ENCODE measurements at regions not wholly inside any gene's neighbourhood (a gene's known extent, or its start where the extent isn't known, plus 50 kb on each side); places are given as distances from the start of the nearest gene placed in this dataset.

DNA sequence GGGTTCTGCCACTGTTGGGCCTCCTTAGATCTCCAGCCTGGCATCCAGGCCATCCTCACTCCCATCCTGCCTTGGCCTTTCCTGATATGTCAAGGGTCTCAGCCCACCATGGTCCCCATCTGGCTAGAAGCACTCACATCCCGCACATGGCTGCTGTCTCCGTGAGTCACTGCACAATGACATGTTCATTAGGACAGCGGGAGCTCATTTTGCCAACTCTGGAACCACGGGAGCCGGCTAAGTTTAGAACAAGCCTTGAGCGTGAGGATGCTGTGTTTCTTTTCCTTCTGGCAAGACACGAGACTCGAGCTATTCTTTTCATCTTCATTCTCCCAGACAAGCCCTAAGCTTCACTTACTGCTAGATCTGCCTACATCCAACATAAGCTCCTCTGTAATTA lies 65.7 kb upstream of the KSR1 start:
- no peak overlapping the region for H3K27ac ChIP-seq (ENCODE audit: low read length)
- H3K36me3 ChIP-seq (ENCODE audit: control insufficient read depth, insufficient read depth, low read length) = no peaks in the 10 kb centered on the region
- H3K27me3 Mint-ChIP-seq (ENCODE audit: low read depth in 2 of 2) = peaks cover 18 to 28% of the 10 kb centered on the region in 2 donors
- DNase-seq (no peak), ATAC-seq (no peak)
- WGBS (ENCODE audit: insufficient coverage) = 95% methylated on average over 8 of the region's 8 CpGs
- peaks cover 5% of the 10 kb centered on the region for H3K4me1 ChIP-seq (ENCODE audit: control insufficient read depth, insufficient read depth, low read length)
- intact Hi-C loops (cut with micrococcal nuclease) = no loop called here
- no peaks in the 10 kb centered on the region for H3K9me3 ChIP-seq (ENCODE audit: control insufficient read depth, insufficient read depth, low read length)
- H3K36me3 Mint-ChIP-seq = no peaks in the 10 kb centered on the region
- H3K4me1 Mint-ChIP-seq = peaks cover 8 to 19% of the 10 kb centered on the region in 2 donors
- TF ChIP-seq, protein P1, sequence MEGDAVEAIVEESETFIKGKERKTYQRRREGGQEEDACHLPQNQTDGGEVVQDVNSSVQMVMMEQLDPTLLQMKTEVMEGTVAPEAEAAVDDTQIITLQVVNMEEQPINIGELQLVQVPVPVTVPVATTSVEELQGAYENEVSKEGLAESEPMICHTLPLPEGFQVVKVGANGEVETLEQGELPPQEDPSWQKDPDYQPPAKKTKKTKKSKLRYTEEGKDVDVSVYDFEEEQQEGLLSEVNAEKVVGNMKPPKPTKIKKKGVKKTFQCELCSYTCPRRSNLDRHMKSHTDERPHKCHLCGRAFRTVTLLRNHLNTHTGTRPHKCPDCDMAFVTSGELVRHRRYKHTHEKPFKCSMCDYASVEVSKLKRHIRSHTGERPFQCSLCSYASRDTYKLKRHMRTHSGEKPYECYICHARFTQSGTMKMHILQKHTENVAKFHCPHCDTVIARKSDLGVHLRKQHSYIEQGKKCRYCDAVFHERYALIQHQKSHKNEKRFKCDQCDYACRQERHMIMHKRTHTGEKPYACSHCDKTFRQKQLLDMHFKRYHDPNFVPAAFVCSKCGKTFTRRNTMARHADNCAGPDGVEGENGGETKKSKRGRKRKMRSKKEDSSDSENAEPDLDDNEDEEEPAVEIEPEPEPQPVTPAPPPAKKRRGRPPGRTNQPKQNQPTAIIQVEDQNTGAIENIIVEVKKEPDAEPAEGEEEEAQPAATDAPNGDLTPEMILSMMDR (IDR thresholded peaks at IDR 0.05) = no peak
- H3K4me3 Mint-ChIP-seq = peak overlapping the region; percentile 37
- H3K4me3 ChIP-seq (ENCODE audit: low read length) = no peak overlapping the region
- no peaks in the 10 kb centered on the region for H3K27me3 ChIP-seq (ENCODE audit: control insufficient read depth, insufficient read depth, low read length)
- no peak overlapping the region for H3K27ac Mint-ChIP-seq
- no peaks in the 10 kb centered on the region for H3K9me3 Mint-ChIP-seq

DNA sequence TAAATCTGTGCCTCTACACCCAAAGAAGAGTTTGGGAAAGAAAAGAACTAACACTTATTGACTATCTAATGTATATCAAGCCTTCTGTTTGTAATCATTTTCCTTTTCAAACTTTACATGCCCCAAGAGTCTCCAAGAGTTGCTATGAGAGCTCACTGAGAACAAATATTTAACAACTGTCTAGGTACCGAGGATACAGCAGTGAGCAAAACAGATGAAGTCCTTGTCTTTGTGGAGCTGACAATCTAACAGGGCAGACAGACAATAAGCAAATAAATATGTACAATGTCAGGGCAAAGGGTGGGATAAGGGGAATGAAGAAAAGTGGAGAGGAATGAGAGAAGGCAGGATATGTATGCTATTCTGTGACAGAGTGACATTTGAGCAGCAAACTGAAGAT lies 64.8 kb upstream of the KSR1 start:
- ATAC-seq (no peak), DNase-seq (no peak)
- no peak overlapping the region for H3K4me3 Mint-ChIP-seq
- WGBS (ENCODE audit: insufficient coverage) = 96% methylated on average over 1 of the region's 1 CpG
- no peaks in the 10 kb centered on the region for H3K9me3 Mint-ChIP-seq
- intact Hi-C loops (cut with micrococcal nuclease) = no loop called here
- Histone ChIP-seq H3K36me3 (ENCODE audit: control insufficient read depth, insufficient read depth, low read length) (no peaks in the 10 kb centered on the region), H3K27me3 (ENCODE audit: control insufficient read depth, insufficient read depth, low read length) (no peaks in the 10 kb centered on the region), H3K4me3 (ENCODE audit: low read length) (no peak overlapping the region), H3K27ac (ENCODE audit: low read length) (no peak overlapping the region), H3K4me1 (ENCODE audit: control insufficient read depth, insufficient read depth, low read length) (peaks cover 5% of the 10 kb centered on the region), H3K9me3 (ENCODE audit: control insufficient read depth, insufficient read depth, low read length) (no peaks in the 10 kb centered on the region)
- TF ChIP-seq, protein P1 (IDR thresholded peaks at IDR 0.05) = no peak
- H3K27ac Mint-ChIP-seq = no peak overlapping the region
- peaks cover 18 to 29% of the 10 kb centered on the region in 2 donors for H3K27me3 Mint-ChIP-seq (ENCODE audit: low read depth in 2 of 2)
- peaks cover 8 to 19% of the 10 kb centered on the region in 2 donors for H3K4me1 Mint-ChIP-seq
- H3K36me3 Mint-ChIP-seq = no peaks in the 10 kb centered on the region

DNA sequence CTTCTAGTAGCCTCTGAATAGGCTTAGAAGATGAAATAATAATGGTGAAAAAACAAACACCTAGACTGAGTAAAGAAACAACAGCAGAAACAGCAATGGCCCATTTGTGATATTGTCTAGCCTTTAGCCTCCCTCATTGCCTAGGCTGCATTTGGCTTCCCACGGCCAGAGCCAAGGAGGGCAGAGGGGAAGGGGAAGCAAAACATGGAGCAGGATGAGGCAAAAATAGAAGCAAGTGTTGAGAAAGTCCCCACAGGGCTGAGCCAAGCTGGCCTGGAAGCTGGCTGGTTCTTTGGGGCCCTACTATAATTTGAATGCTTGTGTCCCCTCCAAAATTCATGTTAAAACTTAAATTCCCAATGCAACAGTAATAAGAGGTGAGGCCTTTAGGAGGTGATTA lies 60.2 kb upstream of the KSR1 start:
- 100% methylated on average over 1 of the region's 1 CpG for WGBS (ENCODE audit: insufficient coverage)

DNA sequence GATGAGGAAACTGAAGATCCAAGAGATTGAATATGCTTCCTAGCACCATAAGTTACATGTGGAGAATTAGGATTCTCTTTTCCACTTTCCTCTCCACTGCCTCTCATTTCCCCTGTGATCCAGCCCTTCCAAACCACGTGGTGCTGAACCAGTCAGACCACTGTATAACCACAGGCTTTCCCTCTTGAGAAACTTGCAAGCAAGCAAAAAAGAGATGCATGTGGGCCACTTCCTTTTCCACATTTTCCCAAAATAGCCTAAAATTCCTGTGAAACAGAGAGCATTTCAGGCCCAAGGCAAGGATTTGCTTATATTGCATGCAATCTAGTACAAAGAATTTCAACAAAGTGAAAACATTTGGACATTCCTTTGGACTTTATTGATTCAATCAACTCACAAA lies 59.3 kb upstream of the KSR1 start:
- Histone ChIP-seq H3K4me3 (ENCODE audit: low read length) (no peak overlapping the region), H3K27me3 (ENCODE audit: control insufficient read depth, insufficient read depth, low read length) (no peaks in the 10 kb centered on the region), H3K9me3 (ENCODE audit: control insufficient read depth, insufficient read depth, low read length) (no peaks in the 10 kb centered on the region), H3K27ac (ENCODE audit: low read length) (no peak overlapping the region), H3K4me1 (ENCODE audit: control insufficient read depth, insufficient read depth, low read length) (no peaks in the 10 kb centered on the region), H3K36me3 (ENCODE audit: control insufficient read depth, insufficient read depth, low read length) (no peaks in the 10 kb centered on the region)
- Mint-ChIP-seq H3K27ac (no peak overlapping the region), H3K9me3 (no peaks in the 10 kb centered on the region), H3K27me3 (ENCODE audit: low read depth in 2 of 2) (peaks cover 18 to 29% of the 10 kb centered on the region in 2 donors), H3K36me3 (no peaks in the 10 kb centered on the region), H3K4me1 (no peaks in the 10 kb centered on the region), H3K4me3 (no peak overlapping the region)
- TF ChIP-seq, protein P1 (IDR thresholded peaks at IDR 0.05) = no peak
- intact Hi-C loops (cut with micrococcal nuclease) = no loop called here
- DNase-seq = no peak
- ATAC-seq = no peak
- WGBS (ENCODE audit: insufficient coverage) = 0% methylated on average over 1 of the region's 1 CpG

More for the DNA sequence above, 60.2 kb upstream of the KSR1 start:
- H3K9me3 Mint-ChIP-seq = no peaks in the 10 kb centered on the region
- no peaks in the 10 kb centered on the region for H3K36me3 Mint-ChIP-seq
- TF ChIP-seq, protein P1 (IDR thresholded peaks at IDR 0.05) = no peak
- no peaks in the 10 kb centered on the region for H3K4me1 Mint-ChIP-seq
- peaks cover 18 to 29% of the 10 kb centered on the region in 2 donors for H3K27me3 Mint-ChIP-seq (ENCODE audit: low read depth in 2 of 2)
- no peaks in the 10 kb centered on the region for H3K36me3 ChIP-seq (ENCODE audit: control insufficient read depth, insufficient read depth, low read length)
- H3K4me3 ChIP-seq (ENCODE audit: low read length) = no peak overlapping the region
- no peak overlapping the region for H3K27ac ChIP-seq (ENCODE audit: low read length)
- H3K4me1 ChIP-seq (ENCODE audit: control insufficient read depth, insufficient read depth, low read length) = no peaks in the 10 kb centered on the region
- H3K4me3 Mint-ChIP-seq = no peak overlapping the region
- intact Hi-C loops (cut with micrococcal nuclease) = no loop called here
- H3K27ac Mint-ChIP-seq = no peak overlapping the region
- ATAC-seq = no peak
- H3K27me3 ChIP-seq (ENCODE audit: control insufficient read depth, insufficient read depth, low read length) = no peaks in the 10 kb centered on the region
- no peaks in the 10 kb centered on the region for H3K9me3 ChIP-seq (ENCODE audit: control insufficient read depth, insufficient read depth, low read length)
- DNase-seq = no peak

Data from natural killer cell (primary cell).